ENCODE measurements at regions not wholly inside any gene's neighbourhood (a gene's known extent, or its start where the extent isn't known, plus 50 kb on each side); places are given as distances from the start of the nearest gene placed in this dataset.

- Histone ChIP-seq H3K36me3 (ENCODE audit: low read length) (no peaks in the 10 kb centered on the region), H3K9me3 (ENCODE audit: insufficient read depth, low read length) (no peaks in the 10 kb centered on the region), H3F3A (ENCODE audit: insufficient read depth) (no peaks in the 10 kb centered on the region), H3K4me2 (ENCODE audit: low read depth, low read length, poor library complexity, severe bottlenecking) (no peak overlapping the region), H3K27ac (ENCODE audit: low read depth, low read length) (no peak overlapping the region), H3K27me3 (ENCODE audit: low read length) (no peaks in the 10 kb centered on the region), H3K9ac (ENCODE audit: low read length) (no peak overlapping the region), H3K4me3 (ENCODE audit: insufficient read depth, low read length, poor library complexity, severe bottlenecking) (no peak overlapping the region), H3K79me2 (ENCODE audit: insufficient read depth, low read length) (no peaks in the 10 kb centered on the region), H4K20me1 (ENCODE audit: low read depth, low read length) (no peaks in the 10 kb centered on the region), H2AFZ (ENCODE audit: low read depth, low read length, severe bottlenecking) (no peak overlapping the region), H3K9me2 (replicated peaks; ENCODE audit: insufficient read depth, low read length) (no peaks in the 10 kb centered on the region)
- TF ChIP-seq CTCF (IDR thresholded peaks at IDR 0.05; ENCODE audit: insufficient read depth, low read length, poor library complexity, severe bottlenecking) (no peak), EZH2phosphoT487 (conservative IDR thresholded peaks at IDR 0.05; ENCODE audit: low read length) (no peak)
Observed at GRCh38 chr2:36058953-36059352, 296.6 kb upstream of the CRIM1 start.

- H3K4me2 ChIP-seq (ENCODE audit: low read depth, low read length, poor library complexity, severe bottlenecking): no peak overlapping the region
- H2AFZ ChIP-seq (ENCODE audit: low read depth, low read length, severe bottlenecking): no peak overlapping the region
- no peak overlapping the region for H3K27ac ChIP-seq (ENCODE audit: low read depth, low read length)
Observed at GRCh38 chr2:36058076-36058475, 297.5 kb upstream of the CRIM1 start.

GRCh38 chr2:36052819-36053218 is 302.8 kb upstream of the CRIM1 start:
- H3K36me3 ChIP-seq (ENCODE audit: low read length): no peaks in the 10 kb centered on the region
- H3K79me2 ChIP-seq (ENCODE audit: insufficient read depth, low read length): no peaks in the 10 kb centered on the region
- no peak overlapping the region for H3K4me2 ChIP-seq (ENCODE audit: low read depth, low read length, poor library complexity, severe bottlenecking)
- no peak overlapping the region for H2AFZ ChIP-seq (ENCODE audit: low read depth, low read length, severe bottlenecking)
- H3K9me2 ChIP-seq (replicated peaks; ENCODE audit: insufficient read depth, low read length): no peaks in the 10 kb centered on the region
- TF ChIP-seq EZH2phosphoT487 (conservative IDR thresholded peaks at IDR 0.05; ENCODE audit: low read length): no peak
- no peak for TF ChIP-seq CTCF (IDR thresholded peaks at IDR 0.05; ENCODE audit: insufficient read depth, low read length, poor library complexity, severe bottlenecking)
- no peaks in the 10 kb centered on the region for H4K20me1 ChIP-seq (ENCODE audit: low read depth, low read length)
- H3K27ac ChIP-seq (ENCODE audit: low read depth, low read length): no peak overlapping the region
- H3K9ac ChIP-seq (ENCODE audit: low read length): no peak overlapping the region
- no peak overlapping the region for H3K4me3 ChIP-seq (ENCODE audit: insufficient read depth, low read length, poor library complexity, severe bottlenecking)
- no peaks in the 10 kb centered on the region for H3F3A ChIP-seq (ENCODE audit: insufficient read depth)
- no peaks in the 10 kb centered on the region for H3K9me3 ChIP-seq (ENCODE audit: insufficient read depth, low read length)
- no peaks in the 10 kb centered on the region for H3K27me3 ChIP-seq (ENCODE audit: low read length)

More at GRCh38 chr2:36058076-36058475, 297.5 kb upstream of the CRIM1 start:
- no peaks in the 10 kb centered on the region for H3K27me3 ChIP-seq (ENCODE audit: low read length)
- no peaks in the 10 kb centered on the region for H4K20me1 ChIP-seq (ENCODE audit: low read depth, low read length)
- no peaks in the 10 kb centered on the region for H3K79me2 ChIP-seq (ENCODE audit: insufficient read depth, low read length)
- no peaks in the 10 kb centered on the region for H3F3A ChIP-seq (ENCODE audit: insufficient read depth)
- H3K36me3 ChIP-seq (ENCODE audit: low read length): no peaks in the 10 kb centered on the region
- no peak overlapping the region for H3K4me3 ChIP-seq (ENCODE audit: insufficient read depth, low read length, poor library complexity, severe bottlenecking)
- no peak overlapping the region for H3K9ac ChIP-seq (ENCODE audit: low read length)
- H3K9me2 ChIP-seq (replicated peaks; ENCODE audit: insufficient read depth, low read length): no peaks in the 10 kb centered on the region
- TF ChIP-seq CTCF (IDR thresholded peaks at IDR 0.05; ENCODE audit: insufficient read depth, low read length, poor library complexity, severe bottlenecking) (no peak), EZH2phosphoT487 (conservative IDR thresholded peaks at IDR 0.05; ENCODE audit: low read length) (no peak)
- no peaks in the 10 kb centered on the region for H3K9me3 ChIP-seq (ENCODE audit: insufficient read depth, low read length)

All from SU-DHL-6 (cell line).